ENCODE measurements at regions not wholly inside any gene's neighbourhood (a gene's known extent, or its start where the extent isn't known, plus 50 kb on each side); places are given as distances from the start of the nearest gene placed in this dataset.

DNA sequence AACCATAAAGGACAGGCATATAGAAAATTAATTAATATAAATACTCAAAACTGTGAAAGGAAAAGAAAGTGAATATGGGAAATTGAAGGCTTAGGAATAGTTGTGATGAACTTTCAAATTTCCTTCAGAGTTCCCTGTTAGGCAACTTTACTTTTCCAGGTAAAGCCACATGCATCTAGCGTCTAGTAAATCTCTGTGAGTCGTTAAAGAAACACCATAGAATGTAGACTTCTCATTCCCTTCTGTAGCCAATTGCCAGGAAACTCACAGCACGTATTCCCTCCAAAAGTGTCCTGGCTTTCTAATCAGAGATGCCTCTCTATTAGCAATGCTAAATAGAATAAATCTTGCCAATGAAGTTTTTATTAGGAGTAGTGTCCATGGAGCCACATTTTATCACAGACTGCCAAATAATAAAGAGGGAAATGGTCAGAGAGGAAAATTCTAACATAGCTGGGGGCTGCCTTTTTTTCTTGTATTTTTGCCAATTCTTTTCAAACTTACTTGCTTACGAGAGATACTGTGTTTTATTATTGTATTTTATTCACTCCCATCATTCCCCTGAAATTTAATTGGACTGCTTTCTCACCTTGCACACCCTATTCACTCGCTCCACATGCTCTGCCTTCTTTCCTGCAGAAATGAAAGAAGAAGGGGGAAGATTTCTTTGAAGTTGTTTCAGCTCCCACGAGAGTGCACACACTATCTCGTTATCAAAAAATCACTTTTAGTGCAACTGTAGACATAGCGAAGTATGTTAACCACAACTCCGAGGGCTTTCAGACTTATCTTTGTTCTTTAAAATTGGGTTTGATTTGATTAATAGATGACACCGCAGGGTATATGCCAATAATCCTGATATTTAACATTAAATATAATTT is 439.0 kb downstream of the CSNK1G3 start:
- Histone ChIP-seq H3K27me3 (ENCODE audit: control insufficient read depth in 1 of 2, insufficient read depth in 2 of 2, low read length in 2 of 2) (no peaks in the 10 kb centered on the region), H3K9ac (ENCODE audit: insufficient read depth, low read depth, low read length) (no peak overlapping the region), H3K27ac (ENCODE audit: extremely low read length, insufficient read depth, low read length) (no peak overlapping the region), H2AFZ (ENCODE audit: low read length) (no peak overlapping the region), H3K4me1 (ENCODE audit: insufficient read depth, low read length) (no peaks in the 10 kb centered on the region), H3K36me3 (replicated peaks in 1 of 2; ENCODE audit: control insufficient read depth in 1 of 2, insufficient read depth in 2 of 2, low read length in 2 of 2) (no peaks in the 10 kb centered on the region), H3K4me3 (replicated peaks in 1 of 3; ENCODE audit: insufficient read depth in 1 of 3, low read depth in 2 of 3, low read length in 3 of 3) (no peak overlapping the region), H3K4me2 (ENCODE audit: low read depth, low read length) (no peak overlapping the region), H4K20me1 (ENCODE audit: insufficient read depth, low read length) (no peaks in the 10 kb centered on the region), H3K79me2 (ENCODE audit: insufficient read depth, low read length) (no peaks in the 10 kb centered on the region), H3K9me3 (ENCODE audit: low read length) (no peaks in the 10 kb centered on the region)
- POLR2A ChIA-PET, result no interaction called here
- BruUV-seq (replicated peaks), result no TSS peak
- DNase-seq (ENCODE audit: low spot score), result no peak
- in situ Hi-C loops (cut with HindIII; ENCODE audit: extremely low pct_ligation_motif_present, low pct_unique_long_range_greater_than_20kb), result no loop called here
- TF ChIP-seq NFRKB (IDR thresholded peaks at IDR 0.05) (no peak), PHF5A (CRISPR knock-in tag; IDR thresholded peaks at IDR 0.05; ENCODE audit: low read depth, unreplicated experiment) (no peak), BCL6 (CRISPR knock-in tag; IDR thresholded peaks at IDR 0.05) (no peak), RARA (CRISPR knock-in tag; IDR thresholded peaks at IDR 0.05) (no peak), YEATS2 (CRISPR knock-in tag; IDR thresholded peaks at IDR 0.05; ENCODE audit: borderline replicate concordance) (no peak), PRMT3 (CRISPR knock-in tag; IDR thresholded peaks at IDR 0.05; ENCODE audit: borderline replicate concordance, low read depth) (no peak), ZNF335 (CRISPR knock-in tag; IDR thresholded peaks at IDR 0.05) (no peak)
- TF ChIP-seq, protein P1, sequence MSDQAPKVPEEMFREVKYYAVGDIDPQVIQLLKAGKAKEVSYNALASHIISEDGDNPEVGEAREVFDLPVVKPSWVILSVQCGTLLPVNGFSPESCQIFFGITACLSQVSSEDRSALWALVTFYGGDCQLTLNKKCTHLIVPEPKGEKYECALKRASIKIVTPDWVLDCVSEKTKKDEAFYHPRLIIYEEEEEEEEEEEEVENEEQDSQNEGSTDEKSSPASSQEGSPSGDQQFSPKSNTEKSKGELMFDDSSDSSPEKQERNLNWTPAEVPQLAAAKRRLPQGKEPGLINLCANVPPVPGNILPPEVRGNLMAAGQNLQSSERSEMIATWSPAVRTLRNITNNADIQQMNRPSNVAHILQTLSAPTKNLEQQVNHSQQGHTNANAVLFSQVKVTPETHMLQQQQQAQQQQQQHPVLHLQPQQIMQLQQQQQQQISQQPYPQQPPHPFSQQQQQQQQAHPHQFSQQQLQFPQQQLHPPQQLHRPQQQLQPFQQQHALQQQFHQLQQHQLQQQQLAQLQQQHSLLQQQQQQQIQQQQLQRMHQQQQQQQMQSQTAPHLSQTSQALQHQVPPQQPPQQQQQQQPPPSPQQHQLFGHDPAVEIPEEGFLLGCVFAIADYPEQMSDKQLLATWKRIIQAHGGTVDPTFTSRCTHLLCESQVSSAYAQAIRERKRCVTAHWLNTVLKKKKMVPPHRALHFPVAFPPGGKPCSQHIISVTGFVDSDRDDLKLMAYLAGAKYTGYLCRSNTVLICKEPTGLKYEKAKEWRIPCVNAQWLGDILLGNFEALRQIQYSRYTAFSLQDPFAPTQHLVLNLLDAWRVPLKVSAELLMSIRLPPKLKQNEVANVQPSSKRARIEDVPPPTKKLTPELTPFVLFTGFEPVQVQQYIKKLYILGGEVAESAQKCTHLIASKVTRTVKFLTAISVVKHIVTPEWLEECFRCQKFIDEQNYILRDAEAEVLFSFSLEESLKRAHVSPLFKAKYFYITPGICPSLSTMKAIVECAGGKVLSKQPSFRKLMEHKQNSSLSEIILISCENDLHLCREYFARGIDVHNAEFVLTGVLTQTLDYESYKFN (CRISPR knock-in tag; conservative IDR thresholded peaks at IDR 0.05), result no peak
- TF ChIP-seq, protein P2, sequence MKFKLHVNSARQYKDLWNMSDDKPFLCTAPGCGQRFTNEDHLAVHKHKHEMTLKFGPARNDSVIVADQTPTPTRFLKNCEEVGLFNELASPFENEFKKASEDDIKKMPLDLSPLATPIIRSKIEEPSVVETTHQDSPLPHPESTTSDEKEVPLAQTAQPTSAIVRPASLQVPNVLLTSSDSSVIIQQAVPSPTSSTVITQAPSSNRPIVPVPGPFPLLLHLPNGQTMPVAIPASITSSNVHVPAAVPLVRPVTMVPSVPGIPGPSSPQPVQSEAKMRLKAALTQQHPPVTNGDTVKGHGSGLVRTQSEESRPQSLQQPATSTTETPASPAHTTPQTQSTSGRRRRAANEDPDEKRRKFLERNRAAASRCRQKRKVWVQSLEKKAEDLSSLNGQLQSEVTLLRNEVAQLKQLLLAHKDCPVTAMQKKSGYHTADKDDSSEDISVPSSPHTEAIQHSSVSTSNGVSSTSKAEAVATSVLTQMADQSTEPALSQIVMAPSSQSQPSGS (CRISPR knock-in tag; IDR thresholded peaks at IDR 0.05), result no peak
- intact Hi-C loops (cut with micrococcal nuclease; ENCODE audit: unreplicated experiment), result no loop called here
- FAIRE-seq, result no peak
- 39% methylated on average over 10 of the region's 10 CpGs for WGBS (ENCODE audit: low lambda C conversion rate)
- ATAC-seq, result no peak
- CTCF ChIA-PET (ENCODE audit: low intra/inter-chr PET ratio, low total read pairs), result no interaction called here
